ENCODE measurements at regions not wholly inside any gene's neighbourhood (a gene's known extent, or its start where the extent isn't known, plus 50 kb on each side); places are given as distances from the start of the nearest gene placed in this dataset.

GRCh38 chr12:20142316-20142715 is 226.0 kb upstream of the PDE3A start:
- no peaks in the 10 kb centered on the region for H3K9me3 ChIP-seq (ENCODE audit: control insufficient read depth in 1 of 2, insufficient read depth in 1 of 2, low read depth in 1 of 2, low read length in 2 of 2)
- no peak for ATAC-seq
- DNase-seq (ENCODE audit: low read depth, low spot score) = no peak
- ChIA-PET RAD21 (ENCODE audit: low non-redundant PET in 1 of 2, low total read pairs in 2 of 2, uncharacterized antibody in 2 of 2, unreplicated experiment in 2 of 2) (no interaction called here), POLR2A (no interaction called here), CTCF (no interaction called here)
- H3K9me2 ChIP-seq (ENCODE audit: insufficient read depth) = no peaks in the 10 kb centered on the region
- no peaks in the 10 kb centered on the region for H3K36me3 ChIP-seq (ENCODE audit: control insufficient read depth in 1 of 2, insufficient read depth in 2 of 2, low read length in 2 of 2)
- H3K4me1 ChIP-seq (ENCODE audit: control insufficient read depth in 1 of 2, insufficient read depth in 2 of 2, low read length in 2 of 2) = no peaks in the 10 kb centered on the region
- H4K20me1 ChIP-seq (ENCODE audit: insufficient read depth) = no peaks in the 10 kb centered on the region
- TF ChIP-seq ATF3 (IDR thresholded peaks at IDR 0.05) (no peak), CEBPB (IDR thresholded peaks at IDR 0.05; ENCODE audit: low read depth) (no peak), SRF (IDR thresholded peaks at IDR 0.05; ENCODE audit: low read depth) (no peak), CBX3 (IDR thresholded peaks at IDR 0.05; ENCODE audit: low read depth) (no peak)
- intact Hi-C loops (cut with micrococcal nuclease) = no loop called here
- H3K79me2 ChIP-seq (ENCODE audit: insufficient read depth, low read length) = no peaks in the 10 kb centered on the region
- H2AFZ ChIP-seq (ENCODE audit: low read depth, low read length, poor library complexity, severe bottlenecking) = no peak overlapping the region
- no peak overlapping the region for H3K9ac ChIP-seq (ENCODE audit: low read length)
- no TSS peak for BruUV-seq (replicated peaks)
- no peak overlapping the region for H3K27ac ChIP-seq (ENCODE audit: low read depth, low read length)
- no peak overlapping the region for H3K4me2 ChIP-seq (ENCODE audit: low read length)
- H3K4me3 ChIP-seq (replicated peaks in 1 of 2; ENCODE audit: low read depth in 1 of 2, low read length in 2 of 2) = no peak overlapping the region
- H3K27me3 ChIP-seq (ENCODE audit: insufficient read depth, low read length) = 0 out of 2 replicates have a peak, but pooled peaks cover 3% of the 10 kb centered on the region

GRCh38 chr12:20142956-20143355 is 225.4 kb upstream of the PDE3A start:
- CTCF ChIA-PET = no interaction called here

More at GRCh38 chr12:20142956-20143355, 225.4 kb upstream of the PDE3A start:
- no TSS peak for BruUV-seq (replicated peaks)
- no peaks in the 10 kb centered on the region for H3K9me2 ChIP-seq (ENCODE audit: insufficient read depth)
- H3K27me3 ChIP-seq (ENCODE audit: insufficient read depth, low read length) = 0 out of 2 replicates have a peak, but pooled peaks cover 3% of the 10 kb centered on the region
- H2AFZ ChIP-seq (ENCODE audit: low read depth, low read length, poor library complexity, severe bottlenecking) = no peak overlapping the region
- DNase-seq (ENCODE audit: low read depth, low spot score) = no peak
- no peak overlapping the region for H3K9ac ChIP-seq (ENCODE audit: low read length)
- intact Hi-C loops (cut with micrococcal nuclease) = no loop called here
- ChIA-PET POLR2A (no interaction called here), RAD21 (ENCODE audit: low non-redundant PET in 1 of 2, low total read pairs in 2 of 2, uncharacterized antibody in 2 of 2, unreplicated experiment in 2 of 2) (no interaction called here)
- H3K4me2 ChIP-seq (ENCODE audit: low read length) = no peak overlapping the region
- H4K20me1 ChIP-seq (ENCODE audit: insufficient read depth) = no peaks in the 10 kb centered on the region
- H3K9me3 ChIP-seq (ENCODE audit: control insufficient read depth in 1 of 2, insufficient read depth in 1 of 2, low read depth in 1 of 2, low read length in 2 of 2) = no peaks in the 10 kb centered on the region
- H3K27ac ChIP-seq (ENCODE audit: low read depth, low read length) = no peak overlapping the region
- H3K4me3 ChIP-seq (replicated peaks in 1 of 2; ENCODE audit: low read depth in 1 of 2, low read length in 2 of 2) = no peak overlapping the region
- no peaks in the 10 kb centered on the region for H3K4me1 ChIP-seq (ENCODE audit: control insufficient read depth in 1 of 2, insufficient read depth in 2 of 2, low read length in 2 of 2)
- peak; percentile 52; the same call in 1 of the 2 replicates for ATAC-seq
- H3K79me2 ChIP-seq (ENCODE audit: insufficient read depth, low read length) = no peaks in the 10 kb centered on the region
- peak in 2 of 3 experiments; percentile 19 to 36; a peak in 2 of 6 replicates for TF ChIP-seq CTCF (IDR thresholded peaks at IDR 0.05 in 2 of 3, conservative IDR thresholded peaks at IDR 0.05 in 1 of 3; ENCODE audit: borderline replicate concordance in 1 of 3, insufficient read depth in 1 of 3, low read depth in 2 of 3, low read length in 2 of 3)
- TF ChIP-seq SRF (IDR thresholded peaks at IDR 0.05; ENCODE audit: low read depth) = no peak
- no peaks in the 10 kb centered on the region for H3K36me3 ChIP-seq (ENCODE audit: control insufficient read depth in 1 of 2, insufficient read depth in 2 of 2, low read length in 2 of 2)
